ENCODE measurements at regions not wholly inside any gene's neighbourhood (a gene's known extent, or its start where the extent isn't known, plus 50 kb on each side); places are given as distances from the start of the nearest gene placed in this dataset.

DNA sequence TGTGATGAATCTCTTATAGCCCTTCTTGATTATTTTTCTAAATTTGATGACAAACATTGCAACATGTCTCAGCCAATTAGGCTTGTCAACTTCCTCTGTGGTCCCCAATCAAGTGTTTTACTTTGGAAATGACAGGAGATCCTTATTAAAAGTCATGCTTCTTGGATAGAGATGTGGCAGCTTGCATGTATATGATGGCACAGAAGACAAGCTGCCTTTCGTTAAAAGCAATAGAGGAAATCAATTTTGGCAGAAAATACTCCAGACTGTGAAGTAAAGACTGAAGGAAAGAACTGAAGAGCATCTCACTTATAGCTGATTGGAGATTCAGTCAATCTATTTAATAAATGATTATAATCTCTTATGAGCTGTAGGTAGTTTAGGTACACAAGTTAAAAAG is 419.6 kb downstream of the PCDH7 start:
- Histone ChIP-seq H2AFZ (ENCODE audit: insufficient read depth, low read depth, low read length, poor library complexity, severe bottlenecking) (no peak overlapping the region), H3K79me2 (ENCODE audit: insufficient read depth, low read length) (no peaks in the 10 kb centered on the region), H3K27me3 (ENCODE audit: control insufficient read depth in 2 of 2, insufficient read depth in 2 of 2, low read length in 2 of 2) (no peaks in the 10 kb centered on the region), H3K27ac (ENCODE audit: low read depth in 1 of 2, low read length in 2 of 2) (no peak overlapping the region), H3K4me1 (ENCODE audit: control insufficient read depth in 1 of 2, insufficient read depth in 2 of 2, low read length in 2 of 2) (no peaks in the 10 kb centered on the region), H4K20me1 (ENCODE audit: insufficient read depth, low read length) (no peaks in the 10 kb centered on the region), H3K9me3 (replicated peaks in 1 of 2; ENCODE audit: control insufficient read depth in 1 of 2, insufficient read depth in 1 of 2, low read length in 2 of 2) (no peaks in the 10 kb centered on the region), H3K9ac (ENCODE audit: insufficient read depth, low read length, poor library complexity, severe bottlenecking) (no peak overlapping the region), H3K4me2 (replicated peaks; ENCODE audit: extremely low read depth, low read length, poor library complexity, severe bottlenecking) (no peak overlapping the region), H3K4me3 (replicated peaks in 1 of 3; ENCODE audit: low read depth in 2 of 3, low read length in 3 of 3) (no peak overlapping the region), H3K36me3 (replicated peaks in 1 of 2; ENCODE audit: control insufficient read depth in 1 of 2, insufficient read depth in 2 of 2, low read length in 2 of 2) (no peaks in the 10 kb centered on the region)
- no peak overlapping the region for H3K4me3 Mint-ChIP-seq
- no CpG with 5 or more reads among the region's 1 CpG for WGBS (ENCODE audit: insufficient coverage)
- TF ChIP-seq, protein P1, sequence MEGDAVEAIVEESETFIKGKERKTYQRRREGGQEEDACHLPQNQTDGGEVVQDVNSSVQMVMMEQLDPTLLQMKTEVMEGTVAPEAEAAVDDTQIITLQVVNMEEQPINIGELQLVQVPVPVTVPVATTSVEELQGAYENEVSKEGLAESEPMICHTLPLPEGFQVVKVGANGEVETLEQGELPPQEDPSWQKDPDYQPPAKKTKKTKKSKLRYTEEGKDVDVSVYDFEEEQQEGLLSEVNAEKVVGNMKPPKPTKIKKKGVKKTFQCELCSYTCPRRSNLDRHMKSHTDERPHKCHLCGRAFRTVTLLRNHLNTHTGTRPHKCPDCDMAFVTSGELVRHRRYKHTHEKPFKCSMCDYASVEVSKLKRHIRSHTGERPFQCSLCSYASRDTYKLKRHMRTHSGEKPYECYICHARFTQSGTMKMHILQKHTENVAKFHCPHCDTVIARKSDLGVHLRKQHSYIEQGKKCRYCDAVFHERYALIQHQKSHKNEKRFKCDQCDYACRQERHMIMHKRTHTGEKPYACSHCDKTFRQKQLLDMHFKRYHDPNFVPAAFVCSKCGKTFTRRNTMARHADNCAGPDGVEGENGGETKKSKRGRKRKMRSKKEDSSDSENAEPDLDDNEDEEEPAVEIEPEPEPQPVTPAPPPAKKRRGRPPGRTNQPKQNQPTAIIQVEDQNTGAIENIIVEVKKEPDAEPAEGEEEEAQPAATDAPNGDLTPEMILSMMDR (IDR thresholded peaks at IDR 0.05), result no peak
- no peak for DNase-seq
- no peaks in the 10 kb centered on the region for H3K36me3 Mint-ChIP-seq
- intact Hi-C loops (cut with micrococcal nuclease), result no loop called here
- H3K4me1 Mint-ChIP-seq, result no peaks in the 10 kb centered on the region
- no peak overlapping the region for H3K27ac Mint-ChIP-seq
- H3K27me3 Mint-ChIP-seq (ENCODE audit: low read depth in 3 of 3), result peaks cover 0 to 1% (median 0%) of the 10 kb centered on the region in 3 donors
- no peaks in the 10 kb centered on the region for H3K9me3 Mint-ChIP-seq

DNA sequence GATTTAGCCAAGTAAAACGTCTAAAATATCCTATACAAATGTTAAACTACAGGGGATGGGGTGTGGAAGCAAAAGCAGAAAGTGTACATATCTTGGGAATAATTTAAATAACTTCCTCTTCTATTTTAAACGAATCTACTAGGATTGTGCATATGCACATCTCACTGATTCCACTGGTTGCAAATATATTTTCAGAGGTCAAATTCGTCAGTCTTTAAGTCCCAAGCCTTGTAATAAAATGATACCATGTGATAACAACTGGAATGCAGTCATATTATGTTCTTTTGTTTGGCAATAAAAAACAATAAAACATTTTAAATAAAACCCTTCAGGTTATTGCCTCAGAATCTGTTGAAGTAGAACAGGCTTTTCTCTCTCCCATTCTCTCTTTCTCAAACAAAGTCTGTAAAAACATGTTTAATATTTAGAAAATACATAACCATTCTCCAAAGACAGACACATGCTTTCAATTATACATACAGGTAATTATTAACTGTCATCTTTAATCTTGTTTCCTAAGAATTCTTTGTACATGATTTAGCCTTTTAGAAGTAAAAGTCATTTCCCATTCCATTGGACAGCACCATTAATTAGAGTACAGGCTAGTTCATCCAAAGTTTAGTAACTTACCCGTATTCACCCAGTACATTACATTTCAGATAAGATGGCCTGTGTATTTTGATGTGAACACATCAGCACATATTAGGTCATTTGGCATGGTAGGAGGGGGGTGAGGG is 421.1 kb downstream of the PCDH7 start:
- Mint-ChIP-seq H3K27ac (no peak overlapping the region), H3K36me3 (no peaks in the 10 kb centered on the region), H3K9me3 (no peaks in the 10 kb centered on the region), H3K4me3 (no peak overlapping the region), H3K27me3 (ENCODE audit: low read depth in 3 of 3) (peaks cover 0 to 1% (median 0%) of the 10 kb centered on the region in 3 donors), H3K4me1 (no peaks in the 10 kb centered on the region)
- H3K9ac ChIP-seq (ENCODE audit: insufficient read depth, low read length, poor library complexity, severe bottlenecking), result no peak overlapping the region
- H3K4me2 ChIP-seq (replicated peaks; ENCODE audit: extremely low read depth, low read length, poor library complexity, severe bottlenecking), result no peak overlapping the region
- no peaks in the 10 kb centered on the region for H3K27me3 ChIP-seq (ENCODE audit: control insufficient read depth in 2 of 2, insufficient read depth in 2 of 2, low read length in 2 of 2)
- H4K20me1 ChIP-seq (ENCODE audit: insufficient read depth, low read length), result no peaks in the 10 kb centered on the region
- H3K4me3 ChIP-seq (replicated peaks in 1 of 3; ENCODE audit: low read depth in 2 of 3, low read length in 3 of 3), result no peak overlapping the region
- no peaks in the 10 kb centered on the region for H3K79me2 ChIP-seq (ENCODE audit: insufficient read depth, low read length)
- H3K9me3 ChIP-seq (replicated peaks in 1 of 2; ENCODE audit: control insufficient read depth in 1 of 2, insufficient read depth in 1 of 2, low read length in 2 of 2), result no peaks in the 10 kb centered on the region
- no peak for DNase-seq
- TF ChIP-seq, protein P1 (IDR thresholded peaks at IDR 0.05), result no peak
- no CpG with 5 or more reads among the region's 4 CpGs for WGBS (ENCODE audit: insufficient coverage)
- no peaks in the 10 kb centered on the region for H3K4me1 ChIP-seq (ENCODE audit: control insufficient read depth in 1 of 2, insufficient read depth in 2 of 2, low read length in 2 of 2)
- no peaks in the 10 kb centered on the region for H3K36me3 ChIP-seq (replicated peaks in 1 of 2; ENCODE audit: control insufficient read depth in 1 of 2, insufficient read depth in 2 of 2, low read length in 2 of 2)
- intact Hi-C loops (cut with micrococcal nuclease), result no loop called here
- no peak overlapping the region for H3K27ac ChIP-seq (ENCODE audit: low read depth in 1 of 2, low read length in 2 of 2)
- no peak overlapping the region for H2AFZ ChIP-seq (ENCODE audit: insufficient read depth, low read depth, low read length, poor library complexity, severe bottlenecking)
